ENCODE measurements at regions not wholly inside any gene's neighbourhood (a gene's known extent, or its start where the extent isn't known, plus 50 kb on each side); places are given as distances from the start of the nearest gene placed in this dataset.

DNA sequence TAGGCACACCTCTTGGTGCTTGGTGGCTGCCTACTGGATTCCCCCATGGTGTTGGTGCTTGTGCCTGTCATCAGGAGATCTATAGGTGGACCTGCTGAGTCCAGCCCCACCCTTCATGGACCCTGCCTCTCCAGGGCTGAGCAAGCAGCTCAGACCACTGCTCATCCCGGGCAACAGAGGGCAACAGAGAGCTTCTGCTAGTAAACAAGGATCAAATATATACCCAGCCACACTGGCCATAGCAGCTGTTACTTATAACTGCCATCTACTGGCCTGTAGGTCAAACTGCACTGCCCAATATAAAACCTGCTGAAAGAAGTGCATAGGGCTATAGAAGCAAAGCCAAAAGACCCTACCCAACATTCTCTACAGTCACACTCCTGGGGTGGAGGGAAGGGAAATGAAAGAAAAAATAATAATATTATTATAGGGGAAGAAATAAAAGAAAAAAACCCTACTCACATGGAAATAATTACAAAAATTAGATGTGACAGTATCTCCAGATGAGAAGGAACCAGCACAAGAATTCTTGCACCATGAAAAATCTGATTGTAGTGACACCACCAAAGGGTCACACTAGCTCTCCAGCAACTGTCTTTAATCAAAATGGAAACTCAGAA lies 54.9 kb upstream of the ZNF800 start:
- Histone ChIP-seq H3K4me1 (ENCODE audit: control insufficient read depth, insufficient read depth, low read length, unreplicated experiment) (no peaks in the 10 kb centered on the region), H3K27ac (ENCODE audit: low read depth, low read length) (no peak overlapping the region), H2AFZ (ENCODE audit: low read length, unreplicated experiment) (no peak overlapping the region), H3K4me3 (ENCODE audit: low read depth, low read length) (no peak overlapping the region), H3K27me3 (ENCODE audit: insufficient read depth, low read length) (peaks cover 36% of the 10 kb centered on the region), H3K79me2 (ENCODE audit: control insufficient read depth, insufficient read depth, low read length, unreplicated experiment) (no peaks in the 10 kb centered on the region), H3K36me3 (ENCODE audit: insufficient read depth, low read length) (no peaks in the 10 kb centered on the region)

DNA sequence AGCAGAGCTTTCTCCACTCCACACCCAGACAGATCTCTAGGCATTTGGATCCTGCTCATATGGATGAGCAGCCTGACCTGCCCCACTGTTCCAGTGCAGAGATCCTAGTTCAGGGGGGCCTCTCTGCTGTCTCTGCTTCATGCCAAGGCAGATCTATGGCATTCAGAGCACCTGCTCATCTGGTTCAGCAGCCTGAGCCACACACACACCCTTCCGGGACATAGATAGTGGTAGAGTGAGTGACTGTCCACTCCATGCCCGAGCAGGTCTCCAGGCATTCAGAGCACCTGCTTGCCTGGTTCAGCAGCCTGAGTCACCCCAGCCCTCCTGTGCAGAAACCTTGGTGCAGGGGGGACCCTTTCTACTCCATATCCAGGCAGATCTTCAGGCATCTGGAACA lies 54.3 kb upstream of the ZNF800 start:
- Histone ChIP-seq H3K36me3 (ENCODE audit: insufficient read depth, low read length) (no peaks in the 10 kb centered on the region), H2AFZ (ENCODE audit: low read length, unreplicated experiment) (no peak overlapping the region), H3K79me2 (ENCODE audit: control insufficient read depth, insufficient read depth, low read length, unreplicated experiment) (no peaks in the 10 kb centered on the region), H3K27ac (ENCODE audit: low read depth, low read length) (no peak overlapping the region), H3K4me3 (ENCODE audit: low read depth, low read length) (no peak overlapping the region), H3K27me3 (ENCODE audit: insufficient read depth, low read length) (peaks cover 42% of the 10 kb centered on the region), H3K4me1 (ENCODE audit: control insufficient read depth, insufficient read depth, low read length, unreplicated experiment) (no peaks in the 10 kb centered on the region)
